Gastroesophageal sphincter (tissue), 3 donors: ENCODE measurements at regions not wholly inside any gene's neighbourhood (a gene's known extent, or its start where the extent isn't known, plus 50 kb on each side); places are given as distances from the start of the nearest gene placed in this dataset.

Experiments used
- CTCF ChIP-seq, 4 experiments: fragments of 200-600 bp in 2 of 4; fragments of 450-650 bp in 2 of 4; sonication (generic) in 1 of 4; IDR thresholded peaks; one replicate each; pipeline ENCODE4 v1.5.1; 2017 to 2019; ENCODE audit warnings: antibody characterized with exemption in 4 of 4, mild to moderate bottlenecking in 2 of 4, moderate library complexity in 2 of 4
- EP300 ChIP-seq: sonication (generic); formaldehyde crosslinking; IDR thresholded peaks from one replicate; pipeline ENCODE4 v1.6.1; 2017; ENCODE audit warnings: antibody characterized with exemption, mild to moderate bottlenecking
- POLR2A ChIP-seq, 2 donors: fragments of 450-650 bp; IDR thresholded peaks; one replicate each; pipeline ENCODE4 v1.6.1; 2017; ENCODE audit warnings: antibody characterized with exemption in 2 of 2, mild to moderate bottlenecking in 2 of 2, moderate library complexity in 1 of 2
- POLR2AphosphoS5 ChIP-seq: sonication (generic); formaldehyde crosslinking; IDR thresholded peaks from one replicate; pipeline ENCODE4 v1.6.1; 2017; ENCODE audit warnings: antibody characterized with exemption

DNA sequence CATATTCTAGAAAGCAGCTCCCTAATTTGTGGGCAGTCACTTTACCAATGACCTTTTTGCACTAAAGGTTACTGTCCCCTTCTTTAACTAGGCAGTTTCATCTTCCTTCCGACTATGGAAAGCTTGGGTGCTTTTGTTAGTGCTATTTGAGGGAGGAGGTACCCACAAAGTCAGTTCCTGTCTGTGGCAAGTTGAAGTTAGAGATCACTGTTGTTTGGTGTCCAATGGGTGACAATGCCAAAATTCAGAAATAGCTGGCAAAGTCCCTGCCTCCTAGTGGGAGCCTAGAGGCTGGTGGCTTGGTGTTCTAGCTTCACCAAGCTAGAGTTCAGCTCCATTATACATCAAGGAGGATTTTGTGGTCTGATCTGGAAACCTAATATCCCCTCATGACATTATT lies 87.1 kb upstream of the PNPT1 start:
- TF ChIP-seq POLR2A (IDR thresholded peaks at IDR 0.05) (no peak), CTCF (IDR thresholded peaks at IDR 0.05) (no peak), EP300 (no peak), POLR2AphosphoS5 (no peak)
